Ishikawa (cell line): ENCODE measurements at regions not wholly inside any gene's neighbourhood (a gene's known extent, or its start where the extent isn't known, plus 50 kb on each side); places are given as distances from the start of the nearest gene placed in this dataset.

ENCODE experiments used
- CEBPB ChIP-seq: IDR thresholded peaks from 2 replicates; pipeline ENCODE4 v1.6.1; 2012
- CREB1 ChIP-seq: IDR thresholded peaks from 2 replicates; pipeline ENCODE4 v1.6.1; 2012; ENCODE audit warnings: low read depth
- EGR1 ChIP-seq: IDR thresholded peaks from 2 replicates; pipeline ENCODE4 v1.6.1; 2012
- EP300 ChIP-seq: IDR thresholded peaks from 2 replicates; pipeline ENCODE4 v1.6.1; 2012; ENCODE audit warnings: borderline replicate concordance
- FOXM1 ChIP-seq: IDR thresholded peaks from 2 replicates; pipeline ENCODE4 v1.6.1; 2012; ENCODE audit warnings: low read depth, borderline replicate concordance
- MAX ChIP-seq: IDR thresholded peaks from 2 replicates; pipeline ENCODE4 v1.6.1; 2012
- NFIC ChIP-seq: IDR thresholded peaks from 2 replicates; pipeline ENCODE4 v1.6.1; 2012
- RAD21 ChIP-seq: IDR thresholded peaks from 2 replicates; pipeline ENCODE4 v1.6.1; 2012; ENCODE audit warnings: low read depth
- REST ChIP-seq: IDR thresholded peaks from 2 replicates; pipeline ENCODE4 v1.6.1; 2012; ENCODE audit warnings: low read depth, mild to moderate bottlenecking
- TAF1 ChIP-seq: IDR thresholded peaks from 2 replicates; pipeline ENCODE4 v1.6.1; 2012; ENCODE audit warnings: low read depth, mild to moderate bottlenecking
- TCF12 ChIP-seq: IDR thresholded peaks from 2 replicates; pipeline ENCODE4 v1.6.1; 2012; ENCODE audit warnings: low read depth
- TEAD4 ChIP-seq: IDR thresholded peaks from 2 replicates; pipeline ENCODE4 v1.6.1; 2012
- USF1 ChIP-seq: IDR thresholded peaks from 2 replicates; pipeline ENCODE4 v1.6.1; 2012
- YY1 ChIP-seq: IDR thresholded peaks from 2 replicates; pipeline ENCODE4 v1.6.1; 2012; ENCODE audit warnings: low read depth
- ZBTB7A ChIP-seq: IDR thresholded peaks from 2 replicates; pipeline ENCODE4 v1.6.1; 2012; ENCODE audit warnings: low read depth

DNA sequence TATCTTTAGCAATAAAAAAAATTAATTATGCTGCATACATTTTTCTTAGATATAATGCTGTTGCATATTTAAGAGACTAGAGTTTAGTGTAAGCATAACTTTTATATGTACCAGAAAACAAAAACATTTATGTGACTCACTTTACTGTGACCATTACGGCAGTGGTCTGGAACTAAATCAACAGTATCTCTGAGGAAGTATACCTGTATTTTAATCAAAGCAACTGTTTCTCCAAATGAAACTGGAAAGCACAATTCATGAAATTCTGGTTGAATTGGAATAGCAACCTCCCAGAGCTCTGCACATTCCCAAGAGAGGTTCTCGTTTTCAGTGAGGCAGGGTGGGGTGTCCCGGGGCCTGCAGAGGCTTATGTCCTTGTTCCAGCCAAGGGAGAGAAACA is 112.2 kb upstream of the TACR1 start:
- TF ChIP-seq YY1 (no peak), ZBTB7A (no peak), TEAD4 (no peak), NFIC (no peak), MAX (no peak), TCF12 (no peak), FOXM1 (no peak), RAD21 (no peak), CEBPB (no peak), TAF1 (no peak), EGR1 (no peak)

DNA sequence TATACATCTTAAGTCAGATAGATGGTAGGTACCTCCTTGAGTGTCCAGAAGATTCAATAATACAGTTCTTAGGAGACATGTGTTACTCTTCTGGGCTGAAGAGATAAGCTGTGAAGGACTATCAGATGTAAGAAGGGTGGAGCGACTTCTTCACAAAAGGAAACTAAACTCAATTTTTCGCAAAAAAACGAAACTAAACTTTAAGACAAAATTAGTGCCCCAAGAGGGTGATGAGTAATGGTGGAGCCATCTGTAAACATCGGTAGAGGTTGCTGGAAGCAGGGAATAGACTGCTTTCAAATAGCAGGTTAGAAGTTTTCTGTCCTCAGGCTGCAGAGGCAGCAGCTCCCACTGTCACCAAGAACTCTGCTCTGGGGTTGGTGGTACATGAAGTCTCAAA is 111.6 kb upstream of the TACR1 start:
- TF ChIP-seq TEAD4 (no peak), ZBTB7A (no peak), TAF1 (no peak), USF1 (no peak), RAD21 (no peak), YY1 (no peak), EGR1 (no peak), MAX (no peak), TCF12 (no peak)

GRCh38 chr2:75309596-75310463 is 110.5 kb upstream of the TACR1 start:
- no peak for TF ChIP-seq YY1
- no peak for TF ChIP-seq CEBPB
- no peak for TF ChIP-seq ZBTB7A
- no peak for TF ChIP-seq REST
- no peak for TF ChIP-seq TAF1
- TF ChIP-seq USF1 = no peak
- no peak for TF ChIP-seq TEAD4
- TF ChIP-seq EGR1 = no peak
- no peak for TF ChIP-seq EP300
- TF ChIP-seq FOXM1 = no peak
- TF ChIP-seq NFIC = no peak
- no peak for TF ChIP-seq RAD21
- no peak for TF ChIP-seq TCF12
- no peak for TF ChIP-seq MAX
- no peak for TF ChIP-seq CREB1

DNA sequence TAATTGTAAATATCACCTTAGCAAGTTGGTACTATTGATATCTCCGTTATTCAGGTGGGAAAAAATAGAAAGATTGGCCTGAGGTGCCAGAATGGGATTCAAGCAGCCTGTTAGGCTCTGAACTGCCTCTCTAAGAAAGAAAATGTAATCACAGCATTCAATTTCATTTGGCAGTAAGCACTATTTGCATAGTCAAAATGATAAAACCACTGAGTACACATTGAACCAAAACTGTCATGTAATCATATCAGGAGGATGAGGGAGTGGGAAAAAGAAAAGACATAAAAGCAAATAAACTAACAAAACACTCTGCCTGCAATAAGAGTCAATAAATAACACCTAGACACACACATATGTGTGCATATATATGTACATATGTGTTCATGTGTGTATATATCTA is 103.9 kb upstream of the TACR1 start:
- TF ChIP-seq TAF1 = no peak
- TF ChIP-seq CEBPB = no peak
- TF ChIP-seq NFIC = no peak
- no peak for TF ChIP-seq EGR1
- TF ChIP-seq FOXM1 = no peak
- no peak for TF ChIP-seq CREB1
- TF ChIP-seq ZBTB7A = no peak
- TF ChIP-seq MAX = no peak
- no peak for TF ChIP-seq RAD21
- TF ChIP-seq REST = no peak
- no peak for TF ChIP-seq YY1
- no peak for TF ChIP-seq EP300
- no peak for TF ChIP-seq USF1
- TF ChIP-seq TCF12 = no peak
- no peak for TF ChIP-seq TEAD4

GRCh38 chr2:75294362-75294761 is 95.0 kb upstream of the TACR1 start:
- TF ChIP-seq REST (no peak), YY1 (no peak), ZBTB7A (no peak), CREB1 (no peak)
